HEK293 (cell line): ENCODE measurements at regions not wholly inside any gene's neighbourhood (a gene's known extent, or its start where the extent isn't known, plus 50 kb on each side); places are given as distances from the start of the nearest gene placed in this dataset.

Experiments
- KLF16 ChIP-seq: fragments of 450-650 bp; formaldehyde crosslinking; IDR thresholded peaks from 2 replicates; pipeline ENCODE4 v1.5.1; 2017; ENCODE audit warnings: missing biosample characterization, missing genetic modification characterization
- ZNF76 ChIP-seq: fragments of 450-650 bp; formaldehyde crosslinking; IDR thresholded peaks from 2 replicates; pipeline ENCODE4; 2016; ENCODE audit warnings: low read depth, missing biosample characterization, missing genetic modification characterization, borderline replicate concordance
- TF ChIP-seq, protein P1 (sequence below): fragments of 450-650 bp; formaldehyde crosslinking; IDR thresholded peaks from 2 replicates; pipeline ENCODE4 v1.5.1; 2016; ENCODE audit warnings: missing biosample characterization, missing genetic modification characterization
- TF ChIP-seq, protein P2 (sequence below): fragments of 450-650 bp; formaldehyde crosslinking; IDR thresholded peaks from 2 replicates; pipeline ENCODE4 v1.5.1; 2016; ENCODE audit warnings: missing biosample characterization, missing genetic modification characterization

DNA sequence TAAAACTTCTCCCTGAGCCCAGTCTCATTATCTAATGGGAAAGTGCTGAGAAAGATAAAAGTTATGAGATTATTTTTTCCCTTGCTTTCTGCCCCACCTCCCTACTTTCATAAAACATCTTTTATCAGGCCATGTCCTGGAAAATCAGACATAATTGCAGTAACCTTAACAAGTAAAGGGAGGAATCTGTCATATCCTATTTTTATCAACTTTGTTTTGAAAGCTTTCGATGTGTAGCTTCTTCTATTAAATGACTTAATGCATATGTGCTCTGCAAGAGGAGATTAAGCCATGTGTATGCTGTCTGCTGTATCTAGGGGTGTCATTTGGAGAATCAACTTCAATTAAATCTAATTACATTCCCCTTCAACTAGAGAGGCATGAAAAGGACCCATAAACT, 408.9 kb downstream of the CBLN4 start:
- TF ChIP-seq ZNF76 (tag by site-specific recombination): no peak
- TF ChIP-seq, protein P1, sequence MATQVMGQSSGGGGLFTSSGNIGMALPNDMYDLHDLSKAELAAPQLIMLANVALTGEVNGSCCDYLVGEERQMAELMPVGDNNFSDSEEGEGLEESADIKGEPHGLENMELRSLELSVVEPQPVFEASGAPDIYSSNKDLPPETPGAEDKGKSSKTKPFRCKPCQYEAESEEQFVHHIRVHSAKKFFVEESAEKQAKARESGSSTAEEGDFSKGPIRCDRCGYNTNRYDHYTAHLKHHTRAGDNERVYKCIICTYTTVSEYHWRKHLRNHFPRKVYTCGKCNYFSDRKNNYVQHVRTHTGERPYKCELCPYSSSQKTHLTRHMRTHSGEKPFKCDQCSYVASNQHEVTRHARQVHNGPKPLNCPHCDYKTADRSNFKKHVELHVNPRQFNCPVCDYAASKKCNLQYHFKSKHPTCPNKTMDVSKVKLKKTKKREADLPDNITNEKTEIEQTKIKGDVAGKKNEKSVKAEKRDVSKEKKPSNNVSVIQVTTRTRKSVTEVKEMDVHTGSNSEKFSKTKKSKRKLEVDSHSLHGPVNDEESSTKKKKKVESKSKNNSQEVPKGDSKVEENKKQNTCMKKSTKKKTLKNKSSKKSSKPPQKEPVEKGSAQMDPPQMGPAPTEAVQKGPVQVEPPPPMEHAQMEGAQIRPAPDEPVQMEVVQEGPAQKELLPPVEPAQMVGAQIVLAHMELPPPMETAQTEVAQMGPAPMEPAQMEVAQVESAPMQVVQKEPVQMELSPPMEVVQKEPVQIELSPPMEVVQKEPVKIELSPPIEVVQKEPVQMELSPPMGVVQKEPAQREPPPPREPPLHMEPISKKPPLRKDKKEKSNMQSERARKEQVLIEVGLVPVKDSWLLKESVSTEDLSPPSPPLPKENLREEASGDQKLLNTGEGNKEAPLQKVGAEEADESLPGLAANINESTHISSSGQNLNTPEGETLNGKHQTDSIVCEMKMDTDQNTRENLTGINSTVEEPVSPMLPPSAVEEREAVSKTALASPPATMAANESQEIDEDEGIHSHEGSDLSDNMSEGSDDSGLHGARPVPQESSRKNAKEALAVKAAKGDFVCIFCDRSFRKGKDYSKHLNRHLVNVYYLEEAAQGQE (tag by site-specific recombination): no peak
- TF ChIP-seq, protein P2, sequence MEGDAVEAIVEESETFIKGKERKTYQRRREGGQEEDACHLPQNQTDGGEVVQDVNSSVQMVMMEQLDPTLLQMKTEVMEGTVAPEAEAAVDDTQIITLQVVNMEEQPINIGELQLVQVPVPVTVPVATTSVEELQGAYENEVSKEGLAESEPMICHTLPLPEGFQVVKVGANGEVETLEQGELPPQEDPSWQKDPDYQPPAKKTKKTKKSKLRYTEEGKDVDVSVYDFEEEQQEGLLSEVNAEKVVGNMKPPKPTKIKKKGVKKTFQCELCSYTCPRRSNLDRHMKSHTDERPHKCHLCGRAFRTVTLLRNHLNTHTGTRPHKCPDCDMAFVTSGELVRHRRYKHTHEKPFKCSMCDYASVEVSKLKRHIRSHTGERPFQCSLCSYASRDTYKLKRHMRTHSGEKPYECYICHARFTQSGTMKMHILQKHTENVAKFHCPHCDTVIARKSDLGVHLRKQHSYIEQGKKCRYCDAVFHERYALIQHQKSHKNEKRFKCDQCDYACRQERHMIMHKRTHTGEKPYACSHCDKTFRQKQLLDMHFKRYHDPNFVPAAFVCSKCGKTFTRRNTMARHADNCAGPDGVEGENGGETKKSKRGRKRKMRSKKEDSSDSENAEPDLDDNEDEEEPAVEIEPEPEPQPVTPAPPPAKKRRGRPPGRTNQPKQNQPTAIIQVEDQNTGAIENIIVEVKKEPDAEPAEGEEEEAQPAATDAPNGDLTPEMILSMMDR (tag by site-specific recombination): no peak
- no peak for TF ChIP-seq KLF16 (tag by site-specific recombination)
